Colonic mucosa (tissue), 4 donors: ENCODE measurements at regions not wholly inside any gene's neighbourhood (a gene's known extent, or its start where the extent isn't known, plus 50 kb on each side); places are given as distances from the start of the nearest gene placed in this dataset.

Experiments
- DNase-seq: peaks from one replicate; pipeline ENCODE4 v3.0.0-alpha.2; 2020
- H3K27ac ChIP-seq: fragments of 200-600 bp; one replicate; pipeline ENCODE4 v1.8.0; 2021
- H3K27me3 ChIP-seq: fragments of 200-600 bp; one replicate; pipeline ENCODE4 v1.8.0; 2021
- H3K36me3 ChIP-seq: fragments of 200-600 bp; one replicate; pipeline ENCODE4 v1.8.0; 2021
- H3K4me1 ChIP-seq: fragments of 200-600 bp; one replicate; pipeline ENCODE4 v1.8.0; 2021; ENCODE audit warnings: mild to moderate bottlenecking
- H3K4me3 ChIP-seq: fragments of 200-600 bp; one replicate; pipeline ENCODE4 v1.8.0; 2021
- H3K9ac ChIP-seq, 2 donors: one replicate each; pipeline ENCODE4 v1.7.0; 2013; ENCODE audit warnings: control low read depth in 2 of 2, low read depth in 2 of 2, low read length in 2 of 2
- H3K9me3 ChIP-seq: fragments of 200-600 bp; one replicate; pipeline ENCODE4 v1.8.0; 2021
- CTCF ChIP-seq: fragments of 200-600 bp; IDR thresholded peaks from one replicate; pipeline ENCODE4 v1.8.0; 2022; ENCODE audit warnings: antibody characterized with exemption, mild to moderate bottlenecking
- intact Hi-C: fragments of 100-400 bp; cut with DNase I; formaldehyde crosslinking; loops from one replicate; pipeline ENCODE4 v1.14.1; 2022
- donor health status: healthy.
- donor health status: DM: no; HTN: no; CAD: no.
- donor health status: DM: no; HTN: no; CAD: no.

GRCh38 chr4:1500966-1501753, 94.9 kb upstream of the NKX1-1 start:
- no peak overlapping the region for H3K9ac ChIP-seq
- no peak for TF ChIP-seq CTCF
- intact Hi-C loops, result no loop called here
- H3K27ac ChIP-seq, result no peak overlapping the region
- no peaks in the 10 kb centered on the region for H3K9me3 ChIP-seq
- no peaks in the 10 kb centered on the region for H3K27me3 ChIP-seq
- no peak for DNase-seq
- no peaks in the 10 kb centered on the region for H3K36me3 ChIP-seq
- no peak overlapping the region for H3K4me3 ChIP-seq
- no peaks in the 10 kb centered on the region for H3K4me1 ChIP-seq

GRCh38 chr4:1500231-1500965, 94.2 kb upstream of the NKX1-1 start:
- Histone ChIP-seq H3K27ac (no peak overlapping the region), H3K9me3 (no peaks in the 10 kb centered on the region), H3K4me3 (no peak overlapping the region), H3K4me1 (no peaks in the 10 kb centered on the region), H3K9ac (no peak overlapping the region), H3K27me3 (no peaks in the 10 kb centered on the region), H3K36me3 (no peaks in the 10 kb centered on the region)
- DNase-seq, result no peak
- intact Hi-C loops, result no loop called here
- TF ChIP-seq CTCF, result no peak

GRCh38 chr4:1499465-1499864, 93.2 kb upstream of the NKX1-1 start:
- Histone ChIP-seq H3K4me3 (no peak overlapping the region), H3K9ac (no peak overlapping the region), H3K36me3 (no peaks in the 10 kb centered on the region), H3K27ac (no peak overlapping the region), H3K4me1 (no peaks in the 10 kb centered on the region), H3K9me3 (no peaks in the 10 kb centered on the region), H3K27me3 (no peaks in the 10 kb centered on the region)
- intact Hi-C loops, result no loop called here
- no peak for DNase-seq
- TF ChIP-seq CTCF, result no peak

GRCh38 chr4:1497189-1497801, 91.1 kb upstream of the NKX1-1 start:
- H3K9me3 ChIP-seq, result no peaks in the 10 kb centered on the region
- no peak overlapping the region for H3K27ac ChIP-seq
- intact Hi-C loops, result no loop called here
- no peak overlapping the region for H3K4me3 ChIP-seq
- DNase-seq, result no peak
- no peaks in the 10 kb centered on the region for H3K36me3 ChIP-seq
- H3K4me1 ChIP-seq, result no peaks in the 10 kb centered on the region
- no peak for TF ChIP-seq CTCF
- no peaks in the 10 kb centered on the region for H3K27me3 ChIP-seq
- H3K9ac ChIP-seq, result no peak overlapping the region

GRCh38 chr4:1496116-1496642, 89.9 kb upstream of the NKX1-1 start:
- intact Hi-C loops, result no loop called here
- Histone ChIP-seq H3K9me3 (no peaks in the 10 kb centered on the region), H3K9ac (no peak overlapping the region), H3K36me3 (no peaks in the 10 kb centered on the region), H3K4me3 (no peak overlapping the region), H3K27ac (no peak overlapping the region), H3K4me1 (no peaks in the 10 kb centered on the region), H3K27me3 (no peaks in the 10 kb centered on the region)
- TF ChIP-seq CTCF, result no peak
- no peak for DNase-seq
